Left renal cortex interstitium (tissue), 4 donors: ENCODE measurements at regions not wholly inside any gene's neighbourhood (a gene's known extent, or its start where the extent isn't known, plus 50 kb on each side); places are given as distances from the start of the nearest gene placed in this dataset.

Experiments used
- DNase-seq, 4 donors: peaks; one replicate each; pipeline ENCODE4 v3.0.0-alpha.2; 2013; ENCODE audit warnings: low read depth in 4 of 4, low spot score in 2 of 4, missing footprints in 1 of 4

GRCh38 chr3:193187070-193187722, 53.8 kb upstream of the PLAAT1 start:
- no peak for DNase-seq

DNA sequence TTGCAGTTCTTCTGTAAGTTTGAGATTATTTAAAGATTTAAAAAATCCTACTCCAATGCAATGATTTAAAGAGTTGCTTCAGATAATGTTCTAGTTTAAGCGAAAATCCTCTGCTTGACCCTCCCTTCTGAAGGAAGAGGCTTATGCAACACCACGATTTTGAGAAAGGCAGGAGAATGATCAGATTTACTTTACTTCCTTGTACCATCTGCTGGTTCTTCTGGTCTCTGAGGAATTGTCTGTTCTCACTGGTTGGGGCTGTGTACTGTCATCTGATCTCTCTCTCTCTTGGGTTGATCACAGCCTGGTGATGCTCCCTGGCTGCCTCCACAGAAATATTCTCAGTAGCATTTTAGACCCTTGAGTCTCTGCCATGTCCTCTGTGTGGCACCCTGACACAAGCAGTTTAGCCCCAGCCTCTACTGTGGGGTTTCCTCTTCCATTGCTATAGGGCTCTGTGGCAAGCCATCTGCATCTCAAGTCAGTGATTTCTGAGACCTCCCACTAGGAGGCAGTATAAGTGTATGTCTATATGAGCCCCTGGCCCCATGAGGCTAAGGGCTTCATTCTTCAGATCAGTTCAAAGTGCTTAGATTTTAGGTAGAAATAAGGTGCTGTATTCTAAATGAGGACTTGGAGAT, 50.8 kb upstream of the PLAAT1 start:
- DNase-seq = no peak
